NB4 (cell line): ENCODE measurements at regions not wholly inside any gene's neighbourhood (a gene's known extent, or its start where the extent isn't known, plus 50 kb on each side); places are given as distances from the start of the nearest gene placed in this dataset.

ENCODE experiments used
- CTCF ChIP-seq: IDR thresholded peaks from one replicate; pipeline ENCODE4 v1.5.1; 2012; ENCODE audit warnings: low read depth, low read length
- POLR2A ChIP-seq: IDR thresholded peaks from 2 replicates; pipeline ENCODE4 v1.6.1; 2011; ENCODE audit warnings: mild to moderate bottlenecking; ENCODE audit not compliant: insufficient read length; ENCODE audit errors: extremely low read depth

- TF ChIP-seq CTCF (no peak), POLR2A (no peak)
Observed at GRCh38 chr5:2459251-2459650, 292.2 kb downstream of the IRX2 start.
